ENCODE measurements at regions not wholly inside any gene's neighbourhood (a gene's known extent, or its start where the extent isn't known, plus 50 kb on each side); places are given as distances from the start of the nearest gene placed in this dataset.

DNA sequence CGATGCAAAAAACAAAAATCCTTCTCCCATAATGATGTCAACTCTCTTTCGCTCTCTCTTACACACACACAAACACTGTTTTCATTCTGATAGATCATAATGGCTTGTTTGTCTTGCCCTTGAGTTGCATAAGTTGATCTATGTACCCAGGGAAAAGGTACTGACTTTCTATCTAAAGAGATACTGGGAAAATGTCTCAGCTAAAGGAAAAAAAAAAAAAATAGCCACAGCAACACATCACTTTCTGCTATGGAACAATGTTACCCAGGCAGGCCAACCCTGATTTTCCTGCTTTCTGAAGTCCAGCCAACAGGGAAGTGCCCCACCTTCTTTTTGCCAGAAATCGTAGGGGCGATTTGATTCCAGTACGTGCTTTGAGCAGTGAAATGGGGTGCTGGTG is 212.6 kb upstream of the ACTBL2 start:
- no peaks in the 10 kb centered on the region for H3K4me1 ChIP-seq (ENCODE audit: low read length)
- H3K4me2 ChIP-seq (ENCODE audit: low read depth, low read length): no peak overlapping the region
- no peaks in the 10 kb centered on the region for H3K9me3 ChIP-seq (replicated peaks; ENCODE audit: insufficient read depth, low read length)
- no peak for DNase-seq
- H4K20me1 ChIP-seq (ENCODE audit: insufficient read depth, low read length): no peaks in the 10 kb centered on the region
- H3K27ac ChIP-seq (ENCODE audit: low read length): no peak overlapping the region
- H3K9me2 ChIP-seq (replicated peaks; ENCODE audit: insufficient read depth, low read length): no peaks in the 10 kb centered on the region
- no peaks in the 10 kb centered on the region for H3K27me3 ChIP-seq (replicated peaks; ENCODE audit: insufficient read depth, low read length)
- TF ChIP-seq EZH2phosphoT487 (IDR thresholded peaks at IDR 0.05; ENCODE audit: low read length) (no peak), EZH2 (optimal IDR thresholded peaks at IDR 0.05; ENCODE audit: low read depth, low read length) (no peak)
- TF ChIP-seq, protein P1, sequence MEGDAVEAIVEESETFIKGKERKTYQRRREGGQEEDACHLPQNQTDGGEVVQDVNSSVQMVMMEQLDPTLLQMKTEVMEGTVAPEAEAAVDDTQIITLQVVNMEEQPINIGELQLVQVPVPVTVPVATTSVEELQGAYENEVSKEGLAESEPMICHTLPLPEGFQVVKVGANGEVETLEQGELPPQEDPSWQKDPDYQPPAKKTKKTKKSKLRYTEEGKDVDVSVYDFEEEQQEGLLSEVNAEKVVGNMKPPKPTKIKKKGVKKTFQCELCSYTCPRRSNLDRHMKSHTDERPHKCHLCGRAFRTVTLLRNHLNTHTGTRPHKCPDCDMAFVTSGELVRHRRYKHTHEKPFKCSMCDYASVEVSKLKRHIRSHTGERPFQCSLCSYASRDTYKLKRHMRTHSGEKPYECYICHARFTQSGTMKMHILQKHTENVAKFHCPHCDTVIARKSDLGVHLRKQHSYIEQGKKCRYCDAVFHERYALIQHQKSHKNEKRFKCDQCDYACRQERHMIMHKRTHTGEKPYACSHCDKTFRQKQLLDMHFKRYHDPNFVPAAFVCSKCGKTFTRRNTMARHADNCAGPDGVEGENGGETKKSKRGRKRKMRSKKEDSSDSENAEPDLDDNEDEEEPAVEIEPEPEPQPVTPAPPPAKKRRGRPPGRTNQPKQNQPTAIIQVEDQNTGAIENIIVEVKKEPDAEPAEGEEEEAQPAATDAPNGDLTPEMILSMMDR (IDR thresholded peaks at IDR 0.05; ENCODE audit: low read length): no peak
- H2AFZ ChIP-seq (ENCODE audit: low read length): no peak overlapping the region
- no peaks in the 10 kb centered on the region for H3F3A ChIP-seq (ENCODE audit: insufficient read depth, low read length)
- no peak overlapping the region for H3K4me3 ChIP-seq (ENCODE audit: low read length)
- no peaks in the 10 kb centered on the region for H3K79me2 ChIP-seq (ENCODE audit: low read length)
- H3K9ac ChIP-seq (ENCODE audit: low read length): no peak overlapping the region
- H3K36me3 ChIP-seq (replicated peaks; ENCODE audit: insufficient read depth, low read length): no peaks in the 10 kb centered on the region

DNA sequence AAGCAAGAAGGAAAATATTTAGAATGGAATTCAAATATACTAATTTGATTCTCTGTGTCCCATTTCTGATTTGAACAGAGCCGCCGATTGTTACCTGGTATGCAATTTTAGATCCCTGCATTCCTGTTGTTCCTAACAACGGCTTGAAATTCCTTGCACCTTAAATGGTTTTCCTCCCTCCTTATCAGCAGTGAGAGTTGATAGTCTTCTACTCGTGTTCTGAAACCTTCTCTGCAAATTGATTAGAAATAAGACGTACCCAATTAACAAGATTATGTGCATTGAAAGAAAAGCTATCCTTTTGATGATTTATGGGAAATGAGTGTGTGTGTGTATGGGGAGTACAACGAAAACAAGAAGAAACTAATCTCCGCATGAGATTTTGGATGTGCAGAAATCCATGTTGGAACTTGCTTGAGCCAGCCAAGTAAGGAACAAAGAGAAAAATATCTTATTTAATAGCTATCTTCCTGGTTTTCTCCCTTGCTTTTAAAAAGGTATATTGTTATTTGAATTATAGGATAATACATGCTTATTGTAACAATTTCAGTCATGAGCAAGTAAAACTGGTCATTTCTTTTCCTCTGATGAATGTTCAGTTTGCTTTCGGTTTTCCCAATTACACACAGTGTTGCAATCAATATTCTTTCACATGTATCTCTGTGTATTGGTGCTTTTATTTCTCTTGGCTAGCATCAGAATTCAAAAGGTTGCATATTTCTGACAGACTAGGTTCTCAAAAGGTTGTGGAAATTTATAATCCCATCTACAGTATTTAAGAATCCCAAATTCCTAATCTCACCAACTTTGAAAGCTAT is 211.1 kb upstream of the ACTBL2 start:
- Histone ChIP-seq H3K36me3 (replicated peaks; ENCODE audit: insufficient read depth, low read length) (no peaks in the 10 kb centered on the region), H3K27ac (ENCODE audit: low read length) (no peak overlapping the region), H3K9ac (ENCODE audit: low read length) (no peak overlapping the region), H3K9me2 (replicated peaks; ENCODE audit: insufficient read depth, low read length) (no peaks in the 10 kb centered on the region), H4K20me1 (ENCODE audit: insufficient read depth, low read length) (no peaks in the 10 kb centered on the region), H3K79me2 (ENCODE audit: low read length) (no peaks in the 10 kb centered on the region), H3F3A (ENCODE audit: insufficient read depth, low read length) (no peaks in the 10 kb centered on the region), H2AFZ (ENCODE audit: low read length) (no peak overlapping the region), H3K4me2 (ENCODE audit: low read depth, low read length) (no peak overlapping the region), H3K4me3 (ENCODE audit: low read length) (no peak overlapping the region), H3K4me1 (ENCODE audit: low read length) (no peaks in the 10 kb centered on the region), H3K27me3 (replicated peaks; ENCODE audit: insufficient read depth, low read length) (no peaks in the 10 kb centered on the region), H3K9me3 (replicated peaks; ENCODE audit: insufficient read depth, low read length) (no peaks in the 10 kb centered on the region)
- TF ChIP-seq EZH2 (optimal IDR thresholded peaks at IDR 0.05; ENCODE audit: low read depth, low read length): no peak
- TF ChIP-seq EZH2phosphoT487 (IDR thresholded peaks at IDR 0.05; ENCODE audit: low read length): no peak
- TF ChIP-seq, protein P1 (IDR thresholded peaks at IDR 0.05; ENCODE audit: low read length): no peak
- no peak for DNase-seq

DNA sequence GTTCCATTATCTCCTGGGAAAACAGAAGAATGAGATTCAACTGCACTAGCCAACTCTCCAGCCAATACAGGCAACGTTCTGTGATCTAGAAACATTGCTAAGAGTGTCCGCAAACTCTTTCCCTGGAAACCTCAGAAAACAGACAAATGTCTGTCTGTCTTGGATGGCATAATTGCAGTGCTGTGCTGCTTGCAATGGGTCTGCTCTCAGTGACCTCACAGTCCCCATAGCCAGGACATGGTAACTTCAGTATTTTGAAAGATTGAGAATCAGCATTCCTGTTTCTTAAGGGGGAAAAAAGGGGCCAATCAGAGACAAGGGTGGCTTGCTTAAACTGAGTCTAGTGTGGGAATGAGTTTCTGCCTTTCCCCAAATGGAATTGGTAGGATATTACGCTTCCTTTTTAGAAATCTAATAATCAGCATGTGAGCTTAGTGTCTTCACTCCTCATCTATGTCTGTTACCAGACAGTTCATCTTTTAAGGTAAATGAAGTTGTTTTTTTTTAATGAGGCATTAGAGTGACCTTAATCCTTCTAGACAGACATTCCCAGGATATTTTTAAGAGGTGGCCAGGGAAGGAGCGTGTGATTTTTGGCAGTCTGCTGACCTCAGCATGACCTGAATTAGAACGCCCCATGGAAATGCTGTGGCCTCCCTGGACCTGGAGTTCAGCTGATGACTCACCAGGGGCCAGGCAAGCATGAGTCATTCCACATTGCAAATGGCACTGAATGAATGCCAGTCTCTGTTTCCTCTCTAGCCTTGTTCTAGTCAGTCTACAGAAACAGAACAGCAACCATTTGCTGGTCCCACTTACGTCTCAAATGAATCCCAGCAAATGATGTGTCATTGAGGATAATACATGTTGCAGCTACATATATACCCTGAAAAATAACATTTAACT is 210.2 kb upstream of the ACTBL2 start:
- Histone ChIP-seq H3K36me3 (replicated peaks; ENCODE audit: insufficient read depth, low read length) (no peaks in the 10 kb centered on the region), H3K9ac (ENCODE audit: low read length) (no peak overlapping the region), H3F3A (ENCODE audit: insufficient read depth, low read length) (no peaks in the 10 kb centered on the region), H3K4me1 (ENCODE audit: low read length) (no peaks in the 10 kb centered on the region), H2AFZ (ENCODE audit: low read length) (no peak overlapping the region), H3K27me3 (replicated peaks; ENCODE audit: insufficient read depth, low read length) (no peaks in the 10 kb centered on the region), H3K4me2 (ENCODE audit: low read depth, low read length) (no peak overlapping the region), H3K9me3 (replicated peaks; ENCODE audit: insufficient read depth, low read length) (no peaks in the 10 kb centered on the region), H3K4me3 (ENCODE audit: low read length) (no peak overlapping the region), H3K9me2 (replicated peaks; ENCODE audit: insufficient read depth, low read length) (no peaks in the 10 kb centered on the region), H4K20me1 (ENCODE audit: insufficient read depth, low read length) (no peaks in the 10 kb centered on the region), H3K79me2 (ENCODE audit: low read length) (no peaks in the 10 kb centered on the region), H3K27ac (ENCODE audit: low read length) (no peak overlapping the region)
- no peak for DNase-seq
- TF ChIP-seq EZH2 (optimal IDR thresholded peaks at IDR 0.05; ENCODE audit: low read depth, low read length): no peak
- TF ChIP-seq, protein P1 (IDR thresholded peaks at IDR 0.05; ENCODE audit: low read length): no peak
- TF ChIP-seq EZH2phosphoT487 (IDR thresholded peaks at IDR 0.05; ENCODE audit: low read length): no peak

Measured in MM.1S (cell line).